GM20000 (cell line): ENCODE measurements at regions not wholly inside any gene's neighbourhood (a gene's known extent, or its start where the extent isn't known, plus 50 kb on each side); places are given as distances from the start of the nearest gene placed in this dataset.

Source experiments
- DNase-seq: peaks from one replicate; pipeline ENCODE4 v3.0.0; 2012; ENCODE audit warnings: low spot score
- TF ChIP-seq, protein P1 (sequence below): IDR thresholded peaks from 2 replicates; pipeline ENCODE4 v1.5.1; 2012; ENCODE audit warnings: mild to moderate bottlenecking, control low read depth; ENCODE audit errors: extremely low read depth, missing control alignments

DNA sequence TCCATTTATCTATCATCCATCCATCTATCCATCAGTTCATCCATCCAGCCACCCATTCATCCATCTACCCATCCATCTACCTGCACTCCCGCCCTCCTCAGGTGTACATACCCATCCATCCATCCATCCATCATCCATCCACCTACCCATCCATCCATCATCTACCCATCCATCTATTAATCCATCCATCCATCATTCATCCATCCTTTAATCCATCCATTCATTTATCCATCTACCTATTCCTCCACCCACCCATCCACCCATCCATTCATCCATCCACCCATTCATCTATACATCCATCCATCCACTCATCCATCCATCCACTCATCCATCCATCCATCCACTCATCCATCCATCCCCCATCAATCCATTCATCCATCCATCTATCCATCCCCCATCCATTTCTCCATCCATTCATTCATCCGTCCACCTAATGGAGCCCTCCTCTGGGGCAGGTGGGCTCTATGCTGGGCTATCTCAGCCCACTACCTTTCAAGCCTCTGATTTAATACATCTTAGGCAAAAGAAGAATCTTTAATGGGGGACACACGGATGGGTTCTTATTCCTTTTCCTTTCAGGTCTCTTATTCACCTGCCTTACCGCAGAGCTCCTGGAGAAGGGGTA, 178.9 kb downstream of the URI1 start:
- TF ChIP-seq, protein P1, sequence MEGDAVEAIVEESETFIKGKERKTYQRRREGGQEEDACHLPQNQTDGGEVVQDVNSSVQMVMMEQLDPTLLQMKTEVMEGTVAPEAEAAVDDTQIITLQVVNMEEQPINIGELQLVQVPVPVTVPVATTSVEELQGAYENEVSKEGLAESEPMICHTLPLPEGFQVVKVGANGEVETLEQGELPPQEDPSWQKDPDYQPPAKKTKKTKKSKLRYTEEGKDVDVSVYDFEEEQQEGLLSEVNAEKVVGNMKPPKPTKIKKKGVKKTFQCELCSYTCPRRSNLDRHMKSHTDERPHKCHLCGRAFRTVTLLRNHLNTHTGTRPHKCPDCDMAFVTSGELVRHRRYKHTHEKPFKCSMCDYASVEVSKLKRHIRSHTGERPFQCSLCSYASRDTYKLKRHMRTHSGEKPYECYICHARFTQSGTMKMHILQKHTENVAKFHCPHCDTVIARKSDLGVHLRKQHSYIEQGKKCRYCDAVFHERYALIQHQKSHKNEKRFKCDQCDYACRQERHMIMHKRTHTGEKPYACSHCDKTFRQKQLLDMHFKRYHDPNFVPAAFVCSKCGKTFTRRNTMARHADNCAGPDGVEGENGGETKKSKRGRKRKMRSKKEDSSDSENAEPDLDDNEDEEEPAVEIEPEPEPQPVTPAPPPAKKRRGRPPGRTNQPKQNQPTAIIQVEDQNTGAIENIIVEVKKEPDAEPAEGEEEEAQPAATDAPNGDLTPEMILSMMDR: no peak
- no peak for DNase-seq

DNA sequence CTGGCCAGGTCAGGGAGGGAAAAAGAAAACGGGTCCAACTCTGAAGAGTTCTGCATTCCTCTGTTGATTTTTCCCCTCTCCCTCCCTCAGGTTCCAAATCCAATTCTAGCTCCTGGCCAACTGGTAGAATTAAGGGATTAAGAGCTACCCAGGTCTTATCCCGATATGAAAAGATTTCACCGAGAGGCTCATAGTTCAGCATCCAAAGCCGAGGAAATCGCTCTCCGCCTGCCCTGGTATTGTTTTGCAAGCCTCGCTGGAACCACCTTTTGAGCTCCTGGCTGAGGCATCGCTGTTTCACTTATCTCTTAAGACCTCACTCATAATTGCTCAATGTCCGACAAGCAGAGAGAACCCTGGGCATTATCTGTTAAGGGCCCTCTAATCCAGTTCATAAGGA, 180.4 kb downstream of the URI1 start:
- DNase-seq: no peak

DNA sequence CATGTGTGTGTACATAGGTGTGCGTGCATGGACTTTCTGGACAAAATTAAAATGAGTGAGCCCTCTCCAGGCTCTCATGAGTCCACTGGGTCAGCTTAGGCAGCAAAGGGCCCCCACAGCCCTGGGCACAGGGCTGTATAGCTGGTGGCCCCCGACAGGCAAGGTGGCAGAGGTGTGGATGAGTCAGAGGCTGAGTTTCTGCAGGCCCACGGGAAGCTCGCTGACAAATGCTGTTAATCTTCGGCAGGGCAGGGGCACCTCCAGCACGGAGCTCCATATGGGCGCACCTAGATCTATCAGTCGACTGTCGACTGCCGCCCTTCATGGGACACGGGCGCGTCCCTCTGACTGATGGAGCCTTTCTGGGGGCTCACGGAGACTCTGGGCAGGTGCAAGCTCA, 181.1 kb downstream of the URI1 start:
- no peak for DNase-seq
- TF ChIP-seq, protein P1: no peak

More for the DNA sequence above, 180.4 kb downstream of the URI1 start:
- TF ChIP-seq, protein P1: no peak

DNA sequence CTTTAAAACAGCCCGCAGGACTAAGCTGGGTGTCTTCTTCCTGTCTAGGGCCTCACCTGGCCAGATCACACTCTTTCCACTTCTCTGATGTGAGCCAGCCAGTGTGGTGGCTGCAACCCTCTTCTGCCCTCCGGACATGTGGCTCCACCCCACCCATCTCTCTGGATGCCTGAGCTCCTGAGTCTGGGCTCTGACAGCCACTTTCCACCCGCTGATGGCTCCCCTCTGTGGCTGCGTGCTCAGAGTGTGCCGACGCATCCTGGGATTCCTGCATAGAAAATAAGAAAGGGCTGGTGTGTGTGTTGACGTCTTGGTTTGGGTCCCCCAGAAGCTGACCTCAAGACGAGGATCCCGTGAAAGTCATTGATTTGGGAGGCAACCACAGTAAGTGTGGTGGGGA, 181.6 kb downstream of the URI1 start:
- DNase-seq: no peak
- TF ChIP-seq, protein P1: no peak

DNA sequence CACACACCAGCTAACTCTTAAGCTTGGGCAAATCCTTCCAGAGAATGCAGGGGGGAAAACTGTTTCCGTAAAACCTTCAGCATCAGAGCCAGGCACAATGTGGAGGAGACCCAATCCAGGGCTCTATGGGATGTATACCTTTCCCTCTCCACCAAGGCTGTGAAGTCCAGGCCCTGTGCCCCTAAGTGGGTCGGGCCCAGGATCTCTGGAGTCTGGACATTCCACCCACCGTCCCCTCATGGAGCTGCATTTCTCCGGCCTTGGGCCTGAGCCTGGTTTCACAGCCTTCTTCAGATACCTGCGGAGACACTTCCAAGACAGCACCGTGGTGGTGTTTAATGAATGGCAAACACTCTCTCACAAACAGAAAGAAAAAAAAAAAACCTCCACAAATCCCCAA, 186.2 kb downstream of the URI1 start:
- TF ChIP-seq, protein P1: no peak
- no peak for DNase-seq

DNA sequence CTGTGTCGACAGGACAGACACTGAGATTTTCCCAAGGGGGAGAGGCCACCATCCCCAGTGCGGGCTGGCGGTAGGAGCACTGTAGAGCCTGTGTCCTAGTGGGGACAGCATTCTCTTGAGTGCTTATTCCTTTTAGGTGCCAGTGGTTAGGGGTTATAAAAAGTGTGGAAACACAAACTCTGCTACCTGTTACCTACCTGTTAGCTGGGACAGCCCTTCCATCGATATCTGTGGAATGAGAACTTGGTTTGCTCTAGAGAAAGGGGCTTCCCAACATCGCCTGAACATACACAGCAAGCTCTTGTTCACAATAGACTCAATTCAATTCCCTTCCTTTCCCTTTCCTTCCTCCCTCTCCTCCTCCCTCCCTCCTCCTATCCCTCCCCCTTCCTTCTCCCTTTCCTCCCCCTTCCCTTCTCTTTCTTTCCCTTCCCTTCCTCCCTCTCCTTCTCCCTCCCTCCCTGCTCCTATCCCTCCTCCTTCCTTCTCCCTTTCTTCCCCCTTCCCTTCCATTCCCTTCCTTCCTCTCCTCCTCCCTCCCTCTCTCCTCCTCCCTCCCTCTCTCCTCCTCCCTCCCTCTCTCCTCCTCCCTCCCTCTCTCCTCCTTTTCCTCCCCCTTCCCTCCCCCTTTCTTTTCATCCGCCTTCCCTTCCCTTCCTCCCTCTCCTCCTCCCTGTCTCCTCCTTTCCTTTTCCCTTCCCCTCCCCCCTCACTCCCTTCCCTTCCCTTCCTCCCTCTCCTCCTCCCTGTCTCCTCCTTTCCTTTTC, 188.5 kb downstream of the URI1 start:
- TF ChIP-seq, protein P1: no peak

DNA sequence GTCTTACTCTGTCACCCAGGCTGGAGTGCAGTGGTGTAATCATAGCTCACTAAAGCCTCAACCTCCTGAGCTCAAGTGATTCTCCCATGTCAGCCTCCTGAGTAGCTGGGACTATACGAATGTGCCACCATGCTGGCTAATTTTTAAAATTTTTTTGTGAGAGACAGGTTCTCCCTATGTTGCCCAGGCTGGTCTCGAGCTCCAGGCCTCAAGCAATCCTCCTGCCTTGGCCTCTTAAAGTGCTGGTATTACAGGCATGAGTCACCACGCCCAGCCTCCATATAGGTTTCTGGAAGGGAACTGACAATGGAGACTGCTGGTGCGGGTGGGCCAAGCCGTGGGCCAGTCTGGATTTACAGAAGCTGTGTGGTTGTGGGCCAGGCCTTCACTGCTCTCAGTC, 189.2 kb downstream of the URI1 start:
- TF ChIP-seq, protein P1: no peak
- DNase-seq: no peak

More for the DNA sequence above, 188.5 kb downstream of the URI1 start:
- no peak for DNase-seq
